ENCODE measurements at regions not wholly inside any gene's neighbourhood (a gene's known extent, or its start where the extent isn't known, plus 50 kb on each side); places are given as distances from the start of the nearest gene placed in this dataset.

- no peak for TF ChIP-seq CTCF (IDR thresholded peaks at IDR 0.05)
- no peak for TF ChIP-seq POLR2AphosphoS5 (IDR thresholded peaks at IDR 0.05)
Measured at GRCh38 chr5:5919411-5919810, 458.9 kb downstream of the MED10 start.

Measured in breast epithelium (tissue), 3 donors.